NCI-H2227 (cell line): ENCODE measurements at regions not wholly inside any gene's neighbourhood (a gene's known extent, or its start where the extent isn't known, plus 50 kb on each side); places are given as distances from the start of the nearest gene placed in this dataset.
A peak's percentile ranks its signal among the peaks of the same experiment; 100 is the strongest.
"Not testable (repeated sequence)": the region's sequence is repeated elsewhere in the genome, so short reads cannot be mapped to it uniquely, and the experiment has no call there.

ENCODE experiments used
- DNase-seq: peaks from one replicate; lab custom pipeline; 2025; ENCODE audit not compliant: unreplicated experiment; lab: John Stamatoyannopoulos, UW

- not testable (repeated sequence) for DNase-seq
Measured at GRCh38 chr7:56697058-56697457, 435.2 kb downstream of the ZNF479 start.

GRCh38 chr7:56686276-56686859, 445.9 kb downstream of the ZNF479 start:
- no peak for DNase-seq

- no peak for DNase-seq
Measured at GRCh38 chr7:56639173-56639746, 493.0 kb downstream of the ZNF479 start.

GRCh38 chr7:56609852-56610355, 493.7 kb upstream of the NUPR2 start:
- no peak for DNase-seq

- DNase-seq: no peak
Measured at GRCh38 chr7:56605146-56605545, 488.9 kb upstream of the NUPR2 start.

GRCh38 chr7:56578612-56579011, 462.4 kb upstream of the NUPR2 start:
- no peak for DNase-seq

- DNase-seq: no peak
Measured at GRCh38 chr7:56570968-56571367, 454.8 kb upstream of the NUPR2 start.

GRCh38 chr7:56538541-56539429, 422.6 kb upstream of the NUPR2 start:
- peak; percentile 39 for DNase-seq

- DNase-seq: peak; percentile 93
Measured at GRCh38 chr7:56537952-56538351, 421.7 kb upstream of the NUPR2 start.

GRCh38 chr7:56537477-56537876, 421.3 kb upstream of the NUPR2 start:
- peak; percentile 75 for DNase-seq

GRCh38 chr7:56495165-56495564, 378.9 kb upstream of the NUPR2 start:
- no peak for DNase-seq

GRCh38 chr7:56493704-56494450, 377.7 kb upstream of the NUPR2 start:
- no peak for DNase-seq

- no peak for DNase-seq
Measured at GRCh38 chr7:56493196-56493595, 377.0 kb upstream of the NUPR2 start.

GRCh38 chr7:56491636-56492425, 375.6 kb upstream of the NUPR2 start:
- no peak for DNase-seq

GRCh38 chr7:56483861-56484550, 367.8 kb upstream of the NUPR2 start:
- DNase-seq: no peak

GRCh38 chr7:56483153-56483552, 366.9 kb upstream of the NUPR2 start:
- DNase-seq: peak; percentile 74

GRCh38 chr7:56479748-56480147, 363.5 kb upstream of the NUPR2 start:
- DNase-seq: no peak

- DNase-seq: no peak
Measured at GRCh38 chr7:56479136-56479535, 362.9 kb upstream of the NUPR2 start.

- DNase-seq: no peak
Measured at GRCh38 chr7:56474271-56474670, 358.1 kb upstream of the NUPR2 start.

GRCh38 chr7:56471811-56472210, 355.6 kb upstream of the NUPR2 start:
- no peak for DNase-seq
